ENCODE measurements at regions not wholly inside any gene's neighbourhood (a gene's known extent, or its start where the extent isn't known, plus 50 kb on each side); places are given as distances from the start of the nearest gene placed in this dataset.

- no peak for DNase-seq (ENCODE audit: extremely low read depth in 1 of 11, low read depth in 9 of 11, low spot score in 4 of 11)
Observed at GRCh38 chr3:27923349-27924068, 201.4 kb upstream of the EOMES start.

DNA sequence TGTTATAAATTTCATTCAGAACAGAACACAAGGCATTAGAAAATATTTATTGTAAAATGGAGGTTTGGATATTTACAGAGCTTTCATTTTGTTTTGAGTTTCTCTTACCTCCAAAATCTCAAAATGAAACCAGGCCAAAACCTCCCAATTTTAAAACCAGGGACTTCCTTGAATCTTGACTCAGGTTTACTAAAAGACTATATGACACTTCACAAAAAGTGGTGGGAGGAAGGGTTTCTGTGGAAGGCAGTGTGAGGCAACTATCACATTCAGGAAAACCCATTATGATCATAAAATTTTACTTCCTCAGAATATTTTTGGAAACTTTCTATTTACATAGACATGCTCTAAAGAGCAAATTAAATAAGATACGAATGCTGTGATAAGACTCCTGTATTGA is 205.8 kb upstream of the EOMES start:
- DNase-seq (ENCODE audit: extremely low read depth in 1 of 11, low read depth in 9 of 11, low spot score in 4 of 11) = no peak

- no peak for DNase-seq (ENCODE audit: extremely low read depth in 1 of 11, low read depth in 9 of 11, low spot score in 4 of 11)
Observed at GRCh38 chr3:27930052-27930602, 208.0 kb upstream of the EOMES start.

GRCh38 chr3:27935492-27935891 is 213.4 kb upstream of the EOMES start:
- no peak for DNase-seq (ENCODE audit: extremely low read depth in 1 of 11, low read depth in 9 of 11, low spot score in 4 of 11)

GRCh38 chr3:27939521-27939920 is 217.4 kb upstream of the EOMES start:
- DNase-seq (ENCODE audit: extremely low read depth in 1 of 11, low read depth in 9 of 11, low spot score in 4 of 11) = no peak

GRCh38 chr3:27939940-27940339 is 217.8 kb upstream of the EOMES start:
- peak in 7 of 11 donors; percentile 1 to 34 (median 18) for DNase-seq (ENCODE audit: extremely low read depth in 1 of 11, low read depth in 9 of 11, low spot score in 4 of 11)

DNA sequence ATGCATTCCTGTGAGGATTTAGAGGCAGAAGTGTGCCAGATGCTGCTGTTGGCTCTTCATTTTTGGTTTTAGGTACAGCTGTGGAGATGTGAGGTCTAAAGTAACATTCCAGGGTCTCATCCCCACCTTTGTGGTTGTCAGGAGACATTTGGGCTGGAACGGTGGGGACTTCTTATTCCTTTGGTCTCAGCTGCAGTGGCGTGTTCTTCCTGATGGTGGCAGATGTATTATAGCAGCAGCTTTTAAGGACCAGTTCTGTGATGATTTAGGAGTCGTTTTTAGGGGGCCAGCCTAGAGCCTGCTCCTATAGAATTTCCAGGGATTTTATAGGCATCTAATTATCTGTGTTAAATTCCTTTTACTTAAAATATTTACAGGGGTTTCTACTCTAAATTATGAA is 221.0 kb upstream of the EOMES start:
- DNase-seq (ENCODE audit: extremely low read depth in 1 of 11, low read depth in 9 of 11, low spot score in 4 of 11) = peak in 1 of 11 donors; percentile 3

DNA sequence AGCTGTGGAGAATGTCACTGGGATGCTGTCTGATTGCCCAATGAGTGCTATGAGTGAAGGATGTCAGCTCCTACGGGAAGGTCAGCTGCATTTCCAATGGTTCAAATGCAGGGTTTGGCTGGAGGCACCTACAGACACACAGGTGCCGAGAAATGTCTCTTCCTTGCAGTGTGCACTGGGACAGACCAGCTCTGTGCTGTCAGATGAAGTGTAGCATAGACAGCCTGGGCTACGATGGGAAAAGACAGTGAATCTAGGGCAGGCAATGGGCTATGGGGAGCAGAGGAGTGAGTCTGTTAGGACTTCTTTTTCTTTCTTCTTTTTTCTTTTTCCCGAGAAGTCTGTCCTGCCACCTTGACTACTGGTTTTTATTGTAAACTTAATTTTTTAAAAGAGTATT is 223.1 kb upstream of the EOMES start:
- no peak for DNase-seq (ENCODE audit: extremely low read depth in 1 of 11, low read depth in 9 of 11, low spot score in 4 of 11)

DNA sequence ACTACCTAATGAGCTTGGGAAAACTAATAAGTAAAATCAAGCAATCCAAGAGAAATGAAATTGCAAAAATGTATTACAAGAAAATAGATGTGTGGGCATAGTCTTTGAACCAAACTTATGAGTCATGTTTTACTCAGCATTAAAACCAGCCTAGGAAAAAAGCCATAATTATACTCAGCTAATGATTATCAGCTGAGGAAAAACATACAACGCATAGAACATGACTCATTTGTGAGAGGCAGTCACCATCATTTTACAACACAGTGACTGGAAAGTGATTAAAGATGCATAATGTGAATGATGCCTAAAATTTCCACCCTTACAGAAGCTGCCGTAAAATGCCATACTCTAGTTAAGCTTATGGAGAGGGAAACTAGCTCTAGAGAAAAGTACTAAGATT is 238.0 kb upstream of the EOMES start:
- DNase-seq (ENCODE audit: extremely low read depth in 1 of 11, low read depth in 9 of 11, low spot score in 4 of 11) = no peak

DNA sequence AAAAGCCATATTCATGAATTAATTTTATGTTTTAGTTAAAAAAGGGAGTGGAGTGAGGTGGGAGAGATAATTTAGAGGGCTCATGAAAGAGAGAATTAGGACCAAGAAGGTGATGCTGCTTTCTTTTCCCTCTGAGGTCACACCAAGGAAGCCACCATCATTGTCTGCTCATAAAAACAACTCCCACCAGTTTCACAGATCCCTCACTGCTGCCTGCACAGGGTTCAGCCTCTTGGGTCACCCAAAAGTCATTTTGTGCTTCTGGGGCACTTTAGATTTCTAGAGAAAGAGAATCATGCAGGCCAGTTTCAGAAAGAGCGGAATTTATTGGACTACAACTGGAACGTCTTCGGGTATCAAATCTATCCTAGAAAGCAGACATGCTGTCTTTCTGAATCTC is 241.4 kb upstream of the EOMES start:
- DNase-seq (ENCODE audit: extremely low read depth in 1 of 11, low read depth in 9 of 11, low spot score in 4 of 11) = no peak

DNA sequence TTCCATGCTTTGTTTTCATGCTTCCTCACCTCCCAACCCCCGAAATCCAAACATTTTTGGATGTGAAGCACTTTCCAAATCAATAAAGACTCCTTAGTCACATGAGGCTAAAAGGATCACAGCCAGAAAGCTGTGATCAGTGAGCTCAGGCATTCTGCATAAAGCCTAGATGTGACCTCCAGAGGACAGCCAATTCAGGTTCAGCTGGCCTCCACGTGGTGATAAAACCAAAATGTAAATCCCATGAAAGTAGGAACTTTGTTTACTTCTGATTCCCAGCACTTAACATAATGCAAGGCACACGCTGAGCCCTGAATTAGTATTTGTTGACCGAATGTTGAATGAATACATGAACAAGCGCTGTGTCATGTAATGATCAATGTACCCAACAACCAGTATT is 249.5 kb upstream of the EOMES start:
- DNase-seq (ENCODE audit: extremely low read depth in 1 of 11, low read depth in 9 of 11, low spot score in 4 of 11) = no peak

GRCh38 chr3:27976933-27977332 is 254.8 kb upstream of the EOMES start:
- DNase-seq (ENCODE audit: extremely low read depth in 1 of 11, low read depth in 9 of 11, low spot score in 4 of 11) = no peak

GRCh38 chr3:27978440-27978839 is 256.3 kb upstream of the EOMES start:
- DNase-seq (ENCODE audit: extremely low read depth in 1 of 11, low read depth in 9 of 11, low spot score in 4 of 11) = no peak

GRCh38 chr3:27985369-27986035 is 255.9 kb upstream of the CMC1 start:
- DNase-seq (ENCODE audit: extremely low read depth in 1 of 11, low read depth in 9 of 11, low spot score in 4 of 11) = no peak

DNA sequence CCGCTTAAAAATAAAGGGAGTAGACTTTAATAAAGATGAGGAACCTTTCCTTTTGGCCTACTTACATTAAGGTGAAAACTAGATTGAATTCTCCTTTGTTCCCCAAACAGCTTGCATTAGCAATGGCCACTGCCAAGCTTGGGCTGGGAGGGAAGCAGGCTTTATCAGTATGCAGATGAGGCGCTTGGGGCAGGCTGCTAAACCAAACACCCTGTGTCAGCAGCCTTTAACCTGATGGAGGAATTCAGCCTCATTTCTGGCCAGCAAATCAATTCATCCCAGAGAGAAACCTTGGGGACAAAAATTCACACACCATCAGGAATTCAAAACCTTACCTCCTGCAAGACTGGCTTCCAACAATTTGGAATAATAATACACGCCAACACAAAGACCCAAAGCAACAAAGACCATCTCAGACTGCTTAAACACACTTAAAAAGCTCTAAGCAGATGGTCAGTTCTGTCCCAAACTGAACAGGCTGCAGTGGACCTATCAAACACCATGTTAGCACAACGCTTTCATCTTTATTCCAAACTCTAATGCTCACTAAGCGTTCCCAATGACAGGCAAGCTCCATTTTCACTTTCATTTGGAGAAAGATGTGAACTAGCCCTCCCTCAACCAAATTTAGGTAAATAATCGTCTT is 255.1 kb upstream of the CMC1 start:
- DNase-seq (ENCODE audit: extremely low read depth in 1 of 11, low read depth in 9 of 11, low spot score in 4 of 11) = no peak

DNA sequence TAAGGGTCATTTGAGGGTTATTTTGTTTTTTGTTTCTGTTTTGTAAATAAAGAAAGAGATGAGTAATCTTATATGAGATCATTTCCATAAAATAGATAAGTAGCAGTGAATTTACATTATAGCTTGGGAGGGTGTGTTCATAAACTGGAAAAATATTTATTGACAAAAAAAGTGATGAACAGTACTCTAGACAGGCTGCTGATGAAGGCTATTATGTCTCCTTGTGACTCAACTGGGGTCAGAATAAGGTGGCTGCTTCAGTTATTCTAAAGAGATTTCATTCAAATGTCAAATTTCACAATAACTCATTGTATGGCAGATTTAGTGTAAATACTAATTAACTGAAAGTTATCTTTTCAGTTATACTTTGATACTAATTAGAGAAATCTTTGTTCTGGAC is 251.1 kb upstream of the CMC1 start:
- no peak for DNase-seq (ENCODE audit: extremely low read depth in 1 of 11, low read depth in 9 of 11, low spot score in 4 of 11)

- no peak for DNase-seq (ENCODE audit: extremely low read depth in 1 of 11, low read depth in 9 of 11, low spot score in 4 of 11)
Observed at GRCh38 chr3:27990837-27991236, 250.6 kb upstream of the CMC1 start.

- no peak for DNase-seq (ENCODE audit: extremely low read depth in 1 of 11, low read depth in 9 of 11, low spot score in 4 of 11)
Observed at GRCh38 chr3:27993051-27993450, 248.4 kb upstream of the CMC1 start.

DNA sequence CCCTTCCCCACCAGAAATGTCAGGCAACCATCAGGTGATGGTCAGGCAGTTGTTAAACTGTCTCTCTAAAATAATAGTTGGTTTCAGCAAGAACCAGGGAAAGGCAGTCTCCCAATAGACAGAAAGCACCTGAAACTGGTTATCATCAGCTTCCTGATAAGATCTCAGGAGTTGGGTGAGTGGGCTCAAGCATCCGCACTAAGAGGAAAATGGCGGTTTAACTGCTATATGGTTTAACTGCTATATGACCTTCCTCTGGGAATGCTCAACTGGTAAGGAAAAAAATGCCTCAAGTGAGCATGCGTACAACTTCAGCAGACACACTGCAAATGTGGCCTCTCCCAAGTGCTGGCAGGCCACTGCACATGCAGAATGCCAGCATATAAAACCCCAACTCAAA is 240.8 kb upstream of the CMC1 start:
- no peak for DNase-seq (ENCODE audit: extremely low read depth in 1 of 11, low read depth in 9 of 11, low spot score in 4 of 11)

DNA sequence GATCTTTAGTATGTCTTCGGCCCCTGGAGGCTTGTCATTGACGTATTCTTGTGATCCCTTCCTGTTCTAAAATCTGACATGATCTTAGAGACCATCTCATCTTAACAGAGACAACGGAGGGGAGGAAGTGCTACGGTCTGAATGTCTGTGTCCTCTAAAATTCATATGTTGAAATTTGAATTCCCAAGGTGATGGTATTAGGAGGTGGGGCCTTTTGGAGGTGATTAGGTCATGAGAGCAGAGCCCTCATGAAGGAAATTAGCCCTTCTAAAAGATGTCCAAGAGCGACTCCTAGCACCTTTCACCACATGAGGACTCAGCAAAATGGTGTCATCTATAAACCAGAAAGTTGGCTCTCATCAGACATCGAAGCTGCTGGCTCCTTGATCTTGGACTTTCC is 233.2 kb upstream of the CMC1 start:
- DNase-seq (ENCODE audit: extremely low read depth in 1 of 11, low read depth in 9 of 11, low spot score in 4 of 11) = no peak

All from renal cortex interstitium (tissue), 11 donors.